ENCODE measurements at regions not wholly inside any gene's neighbourhood (a gene's known extent, or its start where the extent isn't known, plus 50 kb on each side); places are given as distances from the start of the nearest gene placed in this dataset.

DNA sequence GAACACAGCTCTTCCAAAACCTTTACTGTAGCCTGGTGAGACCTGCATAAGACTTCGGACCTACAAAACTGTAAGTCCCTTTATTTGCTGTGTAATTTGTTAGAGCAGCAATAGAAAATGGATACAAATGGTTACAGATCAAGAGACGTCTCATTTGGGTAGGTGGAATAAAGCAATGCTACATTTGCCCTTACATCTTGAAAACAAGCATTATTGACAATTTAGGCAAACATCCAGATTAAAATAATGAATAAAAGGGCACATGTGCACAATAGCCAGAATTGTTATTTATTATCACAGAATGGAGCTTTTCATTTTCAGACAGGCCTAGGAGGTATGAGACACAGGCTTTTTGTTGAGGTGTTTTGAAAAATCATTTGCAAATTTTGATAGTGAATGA, 222.2 kb upstream of the CPHXL start:
- H3K4me1 Mint-ChIP-seq (ENCODE audit: low read depth, unreplicated experiment) = no peaks in the 10 kb centered on the region
- H3K4me3 Mint-ChIP-seq (ENCODE audit: low read depth, unreplicated experiment) = no peak overlapping the region
- BruUV-seq (replicated peaks) = no TSS peak
- CTCF ChIA-PET = no interaction called here
- DNase-seq = no peak
- H3K27ac Mint-ChIP-seq (ENCODE audit: unreplicated experiment) = no peak overlapping the region
- H3K27me3 Mint-ChIP-seq (ENCODE audit: unreplicated experiment) = peaks cover 11% of the 10 kb centered on the region
- TF ChIP-seq, protein P1, sequence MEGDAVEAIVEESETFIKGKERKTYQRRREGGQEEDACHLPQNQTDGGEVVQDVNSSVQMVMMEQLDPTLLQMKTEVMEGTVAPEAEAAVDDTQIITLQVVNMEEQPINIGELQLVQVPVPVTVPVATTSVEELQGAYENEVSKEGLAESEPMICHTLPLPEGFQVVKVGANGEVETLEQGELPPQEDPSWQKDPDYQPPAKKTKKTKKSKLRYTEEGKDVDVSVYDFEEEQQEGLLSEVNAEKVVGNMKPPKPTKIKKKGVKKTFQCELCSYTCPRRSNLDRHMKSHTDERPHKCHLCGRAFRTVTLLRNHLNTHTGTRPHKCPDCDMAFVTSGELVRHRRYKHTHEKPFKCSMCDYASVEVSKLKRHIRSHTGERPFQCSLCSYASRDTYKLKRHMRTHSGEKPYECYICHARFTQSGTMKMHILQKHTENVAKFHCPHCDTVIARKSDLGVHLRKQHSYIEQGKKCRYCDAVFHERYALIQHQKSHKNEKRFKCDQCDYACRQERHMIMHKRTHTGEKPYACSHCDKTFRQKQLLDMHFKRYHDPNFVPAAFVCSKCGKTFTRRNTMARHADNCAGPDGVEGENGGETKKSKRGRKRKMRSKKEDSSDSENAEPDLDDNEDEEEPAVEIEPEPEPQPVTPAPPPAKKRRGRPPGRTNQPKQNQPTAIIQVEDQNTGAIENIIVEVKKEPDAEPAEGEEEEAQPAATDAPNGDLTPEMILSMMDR (IDR thresholded peaks at IDR 0.05; ENCODE audit: unreplicated experiment) = no peak
- no peaks in the 10 kb centered on the region for H3K36me3 Mint-ChIP-seq (ENCODE audit: insufficient read depth, unreplicated experiment)
- no peaks in the 10 kb centered on the region for H3K9me3 Mint-ChIP-seq (ENCODE audit: low read depth, unreplicated experiment)
- intact Hi-C loops (cut with micrococcal nuclease; ENCODE audit: unreplicated experiment) = no loop called here

DNA sequence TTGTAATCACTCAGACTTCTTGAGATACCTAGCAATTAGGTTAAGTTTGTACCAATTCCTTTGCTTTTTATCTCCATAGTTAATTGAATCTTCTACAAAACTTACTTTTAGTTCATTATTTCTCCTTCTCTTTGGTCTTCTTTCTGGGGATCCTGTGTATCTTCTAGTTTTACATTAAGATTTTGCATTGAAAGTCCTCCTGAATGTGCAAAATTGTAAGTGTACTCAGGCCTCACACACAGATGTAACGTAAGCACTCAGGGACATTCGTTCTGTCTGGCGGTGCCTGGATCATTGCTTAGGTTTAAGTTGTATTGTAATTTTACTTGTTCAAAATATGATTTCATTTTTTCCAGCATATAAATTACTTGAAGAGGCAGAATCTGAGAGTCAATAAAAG, 222.6 kb upstream of the CPHXL start:
- peaks cover 11% of the 10 kb centered on the region for H3K27me3 Mint-ChIP-seq (ENCODE audit: unreplicated experiment)
- no peaks in the 10 kb centered on the region for H3K9me3 Mint-ChIP-seq (ENCODE audit: low read depth, unreplicated experiment)
- no peak overlapping the region for H3K27ac Mint-ChIP-seq (ENCODE audit: unreplicated experiment)
- DNase-seq = no peak
- H3K4me3 Mint-ChIP-seq (ENCODE audit: low read depth, unreplicated experiment) = no peak overlapping the region
- CTCF ChIA-PET = no interaction called here
- no TSS peak for BruUV-seq (replicated peaks)
- no peaks in the 10 kb centered on the region for H3K36me3 Mint-ChIP-seq (ENCODE audit: insufficient read depth, unreplicated experiment)
- H3K4me1 Mint-ChIP-seq (ENCODE audit: low read depth, unreplicated experiment) = no peaks in the 10 kb centered on the region
- TF ChIP-seq, protein P1 (IDR thresholded peaks at IDR 0.05; ENCODE audit: unreplicated experiment) = no peak
- intact Hi-C loops (cut with micrococcal nuclease; ENCODE audit: unreplicated experiment) = no loop called here

DNA sequence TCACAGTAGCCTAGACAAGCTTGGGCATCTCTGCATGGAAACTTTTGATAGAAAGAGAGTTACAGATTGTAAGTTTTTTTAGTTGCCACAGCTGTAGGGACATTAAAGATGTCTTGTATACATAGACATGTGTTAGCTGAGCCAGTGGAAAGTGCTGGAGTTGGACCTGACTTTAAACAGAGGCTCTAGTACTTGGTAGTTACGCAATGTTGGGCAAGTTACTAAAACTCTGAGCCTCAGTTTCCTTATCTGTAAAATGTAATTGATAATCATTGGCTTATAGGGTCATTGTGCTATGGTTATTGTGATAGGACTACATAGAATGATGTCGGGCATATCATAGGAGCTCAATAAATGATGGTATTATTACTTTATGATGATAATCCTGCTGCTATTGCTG, 225.8 kb upstream of the CPHXL start:
- CTCF ChIA-PET = no interaction called here
- BruUV-seq (replicated peaks) = no TSS peak
- Mint-ChIP-seq H3K27me3 (ENCODE audit: unreplicated experiment) (peaks cover 11% of the 10 kb centered on the region), H3K9me3 (ENCODE audit: low read depth, unreplicated experiment) (no peaks in the 10 kb centered on the region), H3K4me1 (ENCODE audit: low read depth, unreplicated experiment) (no peaks in the 10 kb centered on the region), H3K4me3 (ENCODE audit: low read depth, unreplicated experiment) (no peak overlapping the region), H3K36me3 (ENCODE audit: insufficient read depth, unreplicated experiment) (no peaks in the 10 kb centered on the region), H3K27ac (ENCODE audit: unreplicated experiment) (no peak overlapping the region)
- DNase-seq = no peak
- intact Hi-C loops (cut with micrococcal nuclease; ENCODE audit: unreplicated experiment) = no loop called here
- TF ChIP-seq, protein P1 (IDR thresholded peaks at IDR 0.05; ENCODE audit: unreplicated experiment) = no peak

DNA sequence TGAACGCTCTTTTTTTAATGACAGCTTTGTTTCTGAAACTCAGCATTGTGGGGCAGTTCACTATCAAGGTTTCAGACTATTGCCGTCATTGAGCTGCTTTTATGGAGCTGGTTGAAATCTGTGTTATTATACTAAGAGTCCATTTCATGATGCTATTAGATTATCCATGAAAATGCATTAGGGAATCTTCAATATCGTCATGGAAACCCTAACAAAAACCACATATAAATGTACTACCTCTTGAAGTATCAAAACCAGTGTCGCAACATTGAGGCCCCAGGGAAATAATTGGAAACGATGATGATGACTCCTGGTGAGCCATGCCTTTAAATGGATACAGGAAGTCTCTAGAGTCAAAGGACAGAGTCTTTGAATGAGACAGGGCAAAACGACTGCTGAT, 231.6 kb upstream of the CPHXL start:
- Mint-ChIP-seq H3K9me3 (ENCODE audit: low read depth, unreplicated experiment) (peaks cover 7% of the 10 kb centered on the region), H3K36me3 (ENCODE audit: insufficient read depth, unreplicated experiment) (no peaks in the 10 kb centered on the region), H3K4me1 (ENCODE audit: low read depth, unreplicated experiment) (no peaks in the 10 kb centered on the region), H3K27ac (ENCODE audit: unreplicated experiment) (no peak overlapping the region), H3K4me3 (ENCODE audit: low read depth, unreplicated experiment) (no peak overlapping the region), H3K27me3 (ENCODE audit: unreplicated experiment) (no peaks in the 10 kb centered on the region)
- no peak for DNase-seq
- TF ChIP-seq, protein P1 (IDR thresholded peaks at IDR 0.05; ENCODE audit: unreplicated experiment) = no peak
- no TSS peak for BruUV-seq (replicated peaks)
- CTCF ChIA-PET = no interaction called here
- intact Hi-C loops (cut with micrococcal nuclease; ENCODE audit: unreplicated experiment) = no loop called here

Measured in Calu3 (cell line).